ENCODE measurements at regions not wholly inside any gene's neighbourhood (a gene's known extent, or its start where the extent isn't known, plus 50 kb on each side); places are given as distances from the start of the nearest gene placed in this dataset.

- Histone ChIP-seq H3K36me3 (ENCODE audit: control insufficient read depth, insufficient read depth, low read length) (no peaks in the 10 kb centered on the region), H3K27me3 (replicated peaks; ENCODE audit: control insufficient read depth, insufficient read depth, low read length) (no peaks in the 10 kb centered on the region; the same call in 1 of the 2 replicates), H3K9me3 (no peaks in the 10 kb centered on the region), H3K4me1 (no peaks in the 10 kb centered on the region; the same call in 1 of the 2 replicates), H3K4me3 (ENCODE audit: low read depth, low read length) (no peak overlapping the region)
- ChIA-PET CTCF (no interaction called here), POLR2A (no interaction called here)
- DNase-seq, result no peak
- H3K9me3 Mint-ChIP-seq (ENCODE audit: unreplicated experiment), result no peaks in the 10 kb centered on the region
- H3K36me3 Mint-ChIP-seq (ENCODE audit: insufficient read depth, unreplicated experiment), result no peaks in the 10 kb centered on the region
- intact Hi-C loops (cut with micrococcal nuclease; ENCODE audit: unreplicated experiment), result no loop called here
- peaks cover 5% of the 10 kb centered on the region for H3K27me3 Mint-ChIP-seq (ENCODE audit: insufficient read depth, unreplicated experiment)
- no TSS peak for BruUV-seq (replicated peaks)
- no peak overlapping the region for H3K27ac Mint-ChIP-seq (ENCODE audit: unreplicated experiment)
- TF ChIP-seq CTCF (IDR thresholded peaks at IDR 0.05; ENCODE audit: insufficient read depth in 1 of 2, low read depth in 1 of 2, low read length in 1 of 2, severe bottlenecking in 1 of 2, unreplicated experiment in 1 of 2), result no peak
- no peak overlapping the region for H3K4me3 Mint-ChIP-seq (ENCODE audit: unreplicated experiment)
- H3K4me1 Mint-ChIP-seq (ENCODE audit: low read depth, unreplicated experiment), result no peaks in the 10 kb centered on the region
Measured at GRCh38 chr2:216296856-216297255, 75.4 kb downstream of the MARCHF4 start.

GRCh38 chr2:216294305-216294704 is 78.0 kb downstream of the MARCHF4 start:
- no peaks in the 10 kb centered on the region for H3K4me1 Mint-ChIP-seq (ENCODE audit: low read depth, unreplicated experiment)
- DNase-seq, result no peak

GRCh38 chr2:216293883-216294282 is 78.4 kb downstream of the MARCHF4 start:
- H3K9me3 Mint-ChIP-seq (ENCODE audit: unreplicated experiment), result no peaks in the 10 kb centered on the region
- ChIA-PET POLR2A (no interaction called here), CTCF (no interaction called here)
- no peaks in the 10 kb centered on the region for H3K36me3 ChIP-seq (ENCODE audit: control insufficient read depth, insufficient read depth, low read length)
- H3K27me3 Mint-ChIP-seq (ENCODE audit: insufficient read depth, unreplicated experiment), result peaks cover 2% of the 10 kb centered on the region
- BruUV-seq (replicated peaks), result no TSS peak
- no peak overlapping the region for H3K27ac Mint-ChIP-seq (ENCODE audit: unreplicated experiment)
- no peaks in the 10 kb centered on the region for H3K36me3 Mint-ChIP-seq (ENCODE audit: insufficient read depth, unreplicated experiment)
- intact Hi-C loops (cut with micrococcal nuclease; ENCODE audit: unreplicated experiment), result no loop called here
- no peaks in the 10 kb centered on the region for H3K4me1 ChIP-seq
- H3K27me3 ChIP-seq (replicated peaks; ENCODE audit: control insufficient read depth, insufficient read depth, low read length), result no peaks in the 10 kb centered on the region
- no peak for DNase-seq
- H3K9me3 ChIP-seq, result no peaks in the 10 kb centered on the region
- H3K4me3 ChIP-seq (ENCODE audit: low read depth, low read length), result no peak overlapping the region
- TF ChIP-seq CTCF (IDR thresholded peaks at IDR 0.05; ENCODE audit: insufficient read depth in 1 of 2, low read depth in 1 of 2, low read length in 1 of 2, severe bottlenecking in 1 of 2, unreplicated experiment in 1 of 2), result no peak
- H3K4me1 Mint-ChIP-seq (ENCODE audit: low read depth, unreplicated experiment), result no peaks in the 10 kb centered on the region
- no peak overlapping the region for H3K4me3 Mint-ChIP-seq (ENCODE audit: unreplicated experiment)

More at GRCh38 chr2:216294305-216294704, 78.0 kb downstream of the MARCHF4 start:
- ChIA-PET CTCF (no interaction called here), POLR2A (no interaction called here)
- H3K27me3 ChIP-seq (replicated peaks; ENCODE audit: control insufficient read depth, insufficient read depth, low read length), result no peaks in the 10 kb centered on the region; the same call in 1 of the 2 replicates
- H3K36me3 ChIP-seq (ENCODE audit: control insufficient read depth, insufficient read depth, low read length), result no peaks in the 10 kb centered on the region
- TF ChIP-seq CTCF (IDR thresholded peaks at IDR 0.05; ENCODE audit: insufficient read depth in 1 of 2, low read depth in 1 of 2, low read length in 1 of 2, severe bottlenecking in 1 of 2, unreplicated experiment in 1 of 2), result no peak
- H3K27me3 Mint-ChIP-seq (ENCODE audit: insufficient read depth, unreplicated experiment), result peaks cover 5% of the 10 kb centered on the region
- no peak overlapping the region for H3K4me3 Mint-ChIP-seq (ENCODE audit: unreplicated experiment)
- H3K9me3 Mint-ChIP-seq (ENCODE audit: unreplicated experiment), result no peaks in the 10 kb centered on the region
- no peaks in the 10 kb centered on the region for H3K9me3 ChIP-seq
- no TSS peak for BruUV-seq (replicated peaks)
- H3K36me3 Mint-ChIP-seq (ENCODE audit: insufficient read depth, unreplicated experiment), result no peaks in the 10 kb centered on the region
- no peak overlapping the region for H3K27ac Mint-ChIP-seq (ENCODE audit: unreplicated experiment)
- no peak overlapping the region for H3K4me3 ChIP-seq (ENCODE audit: low read depth, low read length)
- no peaks in the 10 kb centered on the region for H3K4me1 ChIP-seq
- intact Hi-C loops (cut with micrococcal nuclease; ENCODE audit: unreplicated experiment), result no loop called here

All from Caco-2 (cell line).